ENCODE measurements at regions not wholly inside any gene's neighbourhood (a gene's known extent, or its start where the extent isn't known, plus 50 kb on each side); places are given as distances from the start of the nearest gene placed in this dataset.

- H3K4me1 Mint-ChIP-seq, result no peaks in the 10 kb centered on the region
- H3K9me3 Mint-ChIP-seq, result peaks cover 5% of the 10 kb centered on the region
- intact Hi-C loops (cut with micrococcal nuclease), result no loop called here
- H3K27ac Mint-ChIP-seq, result no peak overlapping the region
- H3K27me3 Mint-ChIP-seq, result no peaks in the 10 kb centered on the region
- no peak overlapping the region for H3K4me3 Mint-ChIP-seq
- no peaks in the 10 kb centered on the region for H3K36me3 Mint-ChIP-seq (ENCODE audit: low read depth)
- DNase-seq, result no peak
Measured at GRCh38 chr4:141783770-141784169, 147.4 kb downstream of the IL15 start.

GRCh38 chr4:141786946-141787345, 150.6 kb downstream of the IL15 start:
- intact Hi-C loops (cut with micrococcal nuclease), result no loop called here
- DNase-seq, result no peak
- Mint-ChIP-seq H3K4me1 (no peaks in the 10 kb centered on the region), H3K36me3 (ENCODE audit: low read depth) (no peaks in the 10 kb centered on the region), H3K9me3 (peaks cover 5% of the 10 kb centered on the region), H3K27ac (no peak overlapping the region), H3K27me3 (no peaks in the 10 kb centered on the region), H3K4me3 (no peak overlapping the region)

DNA sequence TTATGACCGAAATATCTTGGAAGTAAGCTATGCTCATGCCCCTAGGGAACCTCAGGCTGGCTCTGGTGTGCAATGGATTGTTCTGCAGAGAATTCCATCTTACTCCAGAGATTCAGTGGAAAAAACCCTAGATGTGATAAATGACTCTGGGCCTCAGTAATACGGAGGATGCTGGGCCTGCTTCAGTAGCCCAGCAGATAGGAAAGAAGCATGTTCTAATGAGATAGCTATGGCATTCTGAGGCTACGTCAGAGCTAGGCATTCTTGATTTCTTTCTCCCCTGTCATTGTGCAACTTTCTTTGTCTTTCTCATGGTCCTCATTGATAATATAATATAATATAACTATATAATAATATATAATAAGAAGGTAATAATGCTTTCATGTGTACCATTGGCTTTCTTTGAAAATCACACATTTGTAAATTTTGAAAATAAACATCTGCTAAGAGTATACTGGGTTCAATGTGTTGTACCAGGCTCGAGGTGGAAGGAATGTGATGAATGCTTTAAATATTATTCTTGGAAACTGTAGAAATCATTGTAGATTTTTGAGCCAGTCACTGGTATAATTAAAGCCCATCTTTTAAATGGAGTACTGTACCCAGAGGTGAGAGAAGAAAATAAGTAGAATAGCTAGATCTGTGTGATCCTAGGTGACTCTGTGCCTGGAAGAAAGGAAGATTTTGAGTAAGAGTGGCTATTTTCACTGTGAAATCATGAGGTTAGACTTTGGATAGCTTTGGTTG, 152.0 kb downstream of the IL15 start:
- Mint-ChIP-seq H3K4me3 (no peak overlapping the region), H3K9me3 (no peaks in the 10 kb centered on the region), H3K4me1 (no peaks in the 10 kb centered on the region)

DNA sequence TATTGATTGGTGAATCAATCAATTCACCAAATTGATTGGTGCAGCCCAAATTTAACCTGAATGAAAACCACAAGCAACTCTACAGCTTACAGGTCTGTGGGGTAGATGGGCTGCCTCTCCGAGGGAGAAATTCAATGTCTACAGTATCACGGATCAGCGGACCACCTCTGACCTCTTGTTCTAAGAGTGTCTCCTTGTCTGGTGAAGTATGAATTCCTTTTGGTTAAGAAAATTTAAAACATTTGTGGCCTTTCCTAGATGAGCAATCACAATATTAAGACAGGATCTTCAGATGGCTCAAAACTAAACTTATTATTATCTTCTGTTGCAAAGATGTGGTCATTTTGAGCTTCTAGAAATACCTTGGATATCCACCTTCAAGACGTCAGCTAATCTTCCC, 153.3 kb downstream of the IL15 start:
- H3K4me1 Mint-ChIP-seq, result no peaks in the 10 kb centered on the region
- intact Hi-C loops (cut with micrococcal nuclease), result no loop called here
- no peaks in the 10 kb centered on the region for H3K36me3 Mint-ChIP-seq (ENCODE audit: low read depth)
- no peaks in the 10 kb centered on the region for H3K9me3 Mint-ChIP-seq
- DNase-seq, result no peak
- no peak overlapping the region for H3K27ac Mint-ChIP-seq
- H3K27me3 Mint-ChIP-seq, result no peaks in the 10 kb centered on the region
- no peak overlapping the region for H3K4me3 Mint-ChIP-seq

More for the DNA sequence above, 152.0 kb downstream of the IL15 start:
- Mint-ChIP-seq H3K27me3 (no peaks in the 10 kb centered on the region), H3K36me3 (ENCODE audit: low read depth) (no peaks in the 10 kb centered on the region), H3K27ac (no peak overlapping the region)
- no peak for DNase-seq
- intact Hi-C loops (cut with micrococcal nuclease), result no loop called here

GRCh38 chr4:141792164-141792563, 155.8 kb downstream of the IL15 start:
- no peak overlapping the region for H3K27ac Mint-ChIP-seq
- no peak for DNase-seq
- intact Hi-C loops (cut with micrococcal nuclease), result no loop called here
- H3K36me3 Mint-ChIP-seq (ENCODE audit: low read depth), result no peaks in the 10 kb centered on the region
- no peaks in the 10 kb centered on the region for H3K27me3 Mint-ChIP-seq
- H3K4me3 Mint-ChIP-seq, result no peak overlapping the region
- no peaks in the 10 kb centered on the region for H3K4me1 Mint-ChIP-seq
- H3K9me3 Mint-ChIP-seq, result no peaks in the 10 kb centered on the region

DNA sequence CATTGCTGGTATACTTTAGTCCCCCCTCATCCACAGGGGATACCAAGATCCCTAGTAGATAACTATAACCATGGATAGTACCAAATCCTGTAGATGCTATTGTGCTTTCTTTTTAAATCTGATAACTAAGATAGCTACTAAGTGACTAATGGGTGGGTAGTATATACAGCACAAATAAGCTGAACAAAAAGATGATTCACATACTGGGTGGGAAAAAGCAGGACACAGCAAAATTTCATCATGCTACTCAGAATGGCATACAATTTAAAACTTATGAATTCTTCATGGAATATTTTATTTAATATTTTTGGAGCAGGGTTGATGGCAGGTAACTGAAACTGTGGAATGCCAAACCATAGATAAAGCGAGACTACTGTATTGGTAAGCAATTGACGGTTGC, 161.6 kb downstream of the IL15 start:
- no peaks in the 10 kb centered on the region for H3K9me3 Mint-ChIP-seq
- no peaks in the 10 kb centered on the region for H3K4me1 Mint-ChIP-seq
- H3K4me3 Mint-ChIP-seq, result no peak overlapping the region
- H3K36me3 Mint-ChIP-seq (ENCODE audit: low read depth), result no peaks in the 10 kb centered on the region
- intact Hi-C loops (cut with micrococcal nuclease), result no loop called here
- no peak for DNase-seq
- H3K27ac Mint-ChIP-seq, result no peak overlapping the region
- no peaks in the 10 kb centered on the region for H3K27me3 Mint-ChIP-seq

GRCh38 chr4:141801558-141801957, 165.2 kb downstream of the IL15 start:
- H3K27ac Mint-ChIP-seq, result no peak overlapping the region
- intact Hi-C loops (cut with micrococcal nuclease), result no loop called here
- H3K9me3 Mint-ChIP-seq, result no peaks in the 10 kb centered on the region
- H3K4me1 Mint-ChIP-seq, result no peaks in the 10 kb centered on the region
- no peaks in the 10 kb centered on the region for H3K36me3 Mint-ChIP-seq (ENCODE audit: low read depth)
- no peak overlapping the region for H3K4me3 Mint-ChIP-seq
- no peaks in the 10 kb centered on the region for H3K27me3 Mint-ChIP-seq
- no peak for DNase-seq

DNA sequence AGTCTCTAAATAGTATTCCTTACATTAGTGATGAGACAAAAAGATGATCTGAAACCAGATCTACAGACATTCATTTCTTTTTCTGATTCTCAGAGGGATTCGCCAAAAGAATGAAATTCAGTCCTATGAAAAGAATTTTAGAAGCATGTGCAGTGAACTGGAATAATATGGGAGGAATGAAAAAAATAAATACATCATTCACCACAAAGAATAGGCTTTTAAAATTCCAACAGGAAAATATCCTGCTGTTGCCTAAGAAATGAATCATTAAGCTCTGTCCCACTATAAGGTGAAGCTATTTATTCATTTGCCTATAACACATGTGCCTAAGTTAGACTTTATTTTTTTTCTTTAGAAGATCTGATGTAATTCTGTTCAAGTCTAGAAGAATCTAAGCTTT, 165.9 kb downstream of the IL15 start:
- intact Hi-C loops (cut with micrococcal nuclease), result no loop called here

GRCh38 chr4:141804836-141805235, 168.5 kb downstream of the IL15 start:
- no peaks in the 10 kb centered on the region for H3K4me1 Mint-ChIP-seq
- H3K9me3 Mint-ChIP-seq, result no peaks in the 10 kb centered on the region
- H3K4me3 Mint-ChIP-seq, result no peak overlapping the region
- no peaks in the 10 kb centered on the region for H3K36me3 Mint-ChIP-seq (ENCODE audit: low read depth)
- H3K27me3 Mint-ChIP-seq, result no peaks in the 10 kb centered on the region
- intact Hi-C loops (cut with micrococcal nuclease), result no loop called here
- H3K27ac Mint-ChIP-seq, result no peak overlapping the region
- DNase-seq, result no peak

More for the DNA sequence above, 165.9 kb downstream of the IL15 start:
- DNase-seq, result no peak
- no peaks in the 10 kb centered on the region for H3K4me1 Mint-ChIP-seq
- H3K27me3 Mint-ChIP-seq, result no peaks in the 10 kb centered on the region
- no peak overlapping the region for H3K27ac Mint-ChIP-seq
- H3K36me3 Mint-ChIP-seq (ENCODE audit: low read depth), result no peaks in the 10 kb centered on the region
- no peak overlapping the region for H3K4me3 Mint-ChIP-seq
- H3K9me3 Mint-ChIP-seq, result no peaks in the 10 kb centered on the region

GRCh38 chr4:141807103-141807891, 170.9 kb downstream of the IL15 start:
- no peaks in the 10 kb centered on the region for H3K4me1 Mint-ChIP-seq
- no peaks in the 10 kb centered on the region for H3K9me3 Mint-ChIP-seq
- no peak for DNase-seq
- intact Hi-C loops (cut with micrococcal nuclease), result no loop called here
- H3K4me3 Mint-ChIP-seq, result no peak overlapping the region
- no peak overlapping the region for H3K27ac Mint-ChIP-seq
- H3K36me3 Mint-ChIP-seq (ENCODE audit: low read depth), result no peaks in the 10 kb centered on the region
- H3K27me3 Mint-ChIP-seq, result no peaks in the 10 kb centered on the region

DNA sequence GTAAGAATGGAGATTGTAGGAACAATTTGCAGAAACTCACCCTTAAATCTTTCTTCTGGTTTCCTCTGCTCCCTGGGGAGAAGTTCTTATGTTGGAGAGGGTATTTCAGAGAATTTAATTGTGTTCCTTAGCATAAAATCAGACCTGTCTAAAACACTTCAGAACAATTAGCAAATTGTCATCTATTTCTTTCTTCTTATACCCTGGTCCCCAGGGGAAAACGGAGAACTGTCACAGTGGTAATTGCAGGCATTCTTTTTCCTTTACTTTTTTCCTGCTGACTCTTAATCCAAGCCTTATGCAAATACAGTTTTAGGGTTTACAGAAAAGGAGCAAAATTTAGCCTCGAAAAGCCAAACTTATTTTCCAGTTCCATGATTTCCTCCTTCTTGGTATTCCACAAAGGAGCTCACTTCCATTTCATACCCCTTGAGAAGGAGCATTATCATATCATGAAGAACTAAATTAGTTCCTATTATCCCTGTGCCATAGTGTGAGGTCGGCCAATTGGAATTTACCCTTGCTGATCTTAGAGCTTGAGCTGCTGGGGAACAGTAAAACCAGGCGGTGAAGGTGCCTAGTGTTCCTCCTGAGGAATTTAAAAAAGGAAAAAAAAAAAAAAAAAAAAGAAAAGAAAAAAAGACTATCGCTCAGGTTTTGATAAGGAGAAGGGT, 173.8 kb downstream of the IL15 start:
- H3K27ac Mint-ChIP-seq, result no peak overlapping the region

DNA sequence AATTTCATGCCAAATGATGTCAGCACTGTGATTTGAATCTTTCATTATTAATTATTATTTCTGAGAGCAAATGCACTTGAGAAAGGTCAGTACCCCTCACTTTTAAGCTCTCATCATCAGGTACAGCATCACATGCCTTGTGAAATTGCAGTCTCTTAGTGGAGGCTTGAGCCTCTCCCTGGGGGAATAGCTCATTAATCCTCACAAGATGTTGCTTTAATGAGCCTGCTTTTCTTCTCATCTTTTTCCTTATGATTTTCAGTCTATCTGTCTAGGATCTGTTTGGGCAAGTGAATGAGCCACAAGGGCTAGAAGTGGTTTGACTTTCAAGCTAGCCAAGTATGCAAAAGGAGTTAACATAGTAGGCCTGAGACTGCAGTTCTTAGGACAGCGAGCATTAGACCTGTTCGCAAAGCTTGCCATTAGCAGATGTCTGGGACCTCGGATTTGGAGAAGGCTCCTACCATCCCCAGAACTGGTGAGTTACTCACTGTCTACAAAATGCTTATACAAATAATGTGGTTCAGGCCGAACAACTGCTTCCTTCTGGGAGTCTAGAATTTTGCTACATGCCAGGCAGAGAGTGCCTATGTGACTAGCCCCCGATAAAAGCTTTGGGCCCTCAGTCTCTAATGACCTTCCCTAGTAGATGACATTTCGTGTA, 174.5 kb downstream of the IL15 start:
- H3K4me1 Mint-ChIP-seq, result no peaks in the 10 kb centered on the region
- intact Hi-C loops (cut with micrococcal nuclease), result no loop called here
- no peaks in the 10 kb centered on the region for H3K9me3 Mint-ChIP-seq
- no peaks in the 10 kb centered on the region for H3K36me3 Mint-ChIP-seq (ENCODE audit: low read depth)
- H3K27me3 Mint-ChIP-seq, result peaks cover 2% of the 10 kb centered on the region
- DNase-seq, result no peak
- H3K27ac Mint-ChIP-seq, result no peak overlapping the region
- H3K4me3 Mint-ChIP-seq, result no peak overlapping the region

More for the DNA sequence above, 173.8 kb downstream of the IL15 start:
- H3K9me3 Mint-ChIP-seq, result no peaks in the 10 kb centered on the region
- intact Hi-C loops (cut with micrococcal nuclease), result no loop called here
- H3K4me1 Mint-ChIP-seq, result no peaks in the 10 kb centered on the region
- H3K36me3 Mint-ChIP-seq (ENCODE audit: low read depth), result no peaks in the 10 kb centered on the region
- H3K4me3 Mint-ChIP-seq, result no peak overlapping the region
- DNase-seq, result no peak
- peaks cover 2% of the 10 kb centered on the region for H3K27me3 Mint-ChIP-seq

GRCh38 chr4:141812158-141812557, 175.8 kb downstream of the IL15 start:
- intact Hi-C loops (cut with micrococcal nuclease), result no loop called here
- H3K36me3 Mint-ChIP-seq (ENCODE audit: low read depth), result no peaks in the 10 kb centered on the region
- DNase-seq, result no peak
- H3K4me1 Mint-ChIP-seq, result no peaks in the 10 kb centered on the region
- no peak overlapping the region for H3K4me3 Mint-ChIP-seq
- peaks cover 2% of the 10 kb centered on the region for H3K27me3 Mint-ChIP-seq
- no peak overlapping the region for H3K27ac Mint-ChIP-seq
- no peaks in the 10 kb centered on the region for H3K9me3 Mint-ChIP-seq

GRCh38 chr4:141814499-141814898, 178.1 kb downstream of the IL15 start:
- Mint-ChIP-seq H3K4me3 (no peak overlapping the region), H3K27me3 (peaks cover 11% of the 10 kb centered on the region), H3K27ac (no peak overlapping the region), H3K36me3 (ENCODE audit: low read depth) (no peaks in the 10 kb centered on the region), H3K9me3 (no peaks in the 10 kb centered on the region), H3K4me1 (no peaks in the 10 kb centered on the region)
- DNase-seq, result no peak
- intact Hi-C loops (cut with micrococcal nuclease), result no loop called here
